HEK293T (cell line): ENCODE measurements at regions not wholly inside any gene's neighbourhood (a gene's known extent, or its start where the extent isn't known, plus 50 kb on each side); places are given as distances from the start of the nearest gene placed in this dataset.

Experiments
- CTCF ChIA-PET: fragments of 350-600 bp; formaldehyde crosslinking; extraction: SDS; loops from one replicate; lab custom pipeline; 2021; ENCODE audit warnings: antibody characterized with exemption, inconsistent platforms; lab: Yijun Ruan, JAX
- POLR2A ChIA-PET: fragments of 350-600 bp; formaldehyde crosslinking; extraction: SDS; loops from one replicate; lab custom pipeline; 2020; ENCODE audit warnings: antibody characterized with exemption, inconsistent platforms; lab: Yijun Ruan, JAX
- DNase-seq: peaks from one replicate; pipeline ENCODE4 v3.0.0; 2012; ENCODE audit warnings: mixed read lengths; ENCODE audit errors: extremely low spot score
- ARNT ChIP-seq: fragments of 450-650 bp; IDR thresholded peaks from 2 replicates; pipeline ENCODE4 v1.6.1; 2017; ENCODE audit warnings: mild to moderate bottlenecking
- BHLHE40 ChIP-seq: fragments of 450-650 bp; IDR thresholded peaks from 2 replicates; pipeline ENCODE4 v1.6.1; 2016; ENCODE audit warnings: mild to moderate bottlenecking, moderate library complexity, borderline replicate concordance
- CTBP1 ChIP-seq: fragments of 450-650 bp; IDR thresholded peaks from 2 replicates; pipeline ENCODE4 v1.6.1; 2016; ENCODE audit warnings: borderline replicate concordance
- ELF4 ChIP-seq: fragments of 450-650 bp; IDR thresholded peaks from 2 replicates; pipeline ENCODE4 v1.6.1; 2017; ENCODE audit warnings: antibody characterized with exemption
- FOXA1 ChIP-seq: fragments of 450-650 bp; IDR thresholded peaks from 2 replicates; pipeline ENCODE4 v1.6.1; 2016; ENCODE audit warnings: mild to moderate bottlenecking
- FOXK2 ChIP-seq: fragments of 450-650 bp; IDR thresholded peaks from 2 replicates; pipeline ENCODE4 v1.6.1; 2016; ENCODE audit warnings: mild to moderate bottlenecking
- FOXM1 ChIP-seq: fragments of 450-650 bp; IDR thresholded peaks from 2 replicates; pipeline ENCODE4 v1.6.1; 2017; ENCODE audit warnings: mild to moderate bottlenecking, borderline replicate concordance
- HDGF ChIP-seq: fragments of 450-650 bp; IDR thresholded peaks from 2 replicates; pipeline ENCODE4 v1.6.1; 2017; ENCODE audit warnings: antibody characterized with exemption, borderline replicate concordance
- L3MBTL2 ChIP-seq: fragments of 450-650 bp; conservative IDR thresholded peaks from 2 replicates; pipeline ENCODE4 v1.6.1; 2016; ENCODE audit warnings: mild to moderate bottlenecking
- LEF1 ChIP-seq: fragments of 450-650 bp; IDR thresholded peaks from 2 replicates; pipeline ENCODE4 v1.6.1; 2017; ENCODE audit warnings: mild to moderate bottlenecking, borderline replicate concordance
- NFRKB ChIP-seq: fragments of 450-650 bp; IDR thresholded peaks from 2 replicates; pipeline ENCODE4 v1.6.1; 2016; ENCODE audit warnings: mild to moderate bottlenecking, moderate library complexity
- PKNOX1 ChIP-seq: fragments of 450-650 bp; IDR thresholded peaks from 2 replicates; pipeline ENCODE4 v1.6.1; 2016
- SP1 ChIP-seq: fragments of 450-650 bp; IDR thresholded peaks from 2 replicates; pipeline ENCODE4 v1.6.1; 2017
- SUZ12 ChIP-seq: fragments of 450-650 bp; IDR thresholded peaks from 2 replicates; pipeline ENCODE4 v1.6.1; 2016; ENCODE audit warnings: mild to moderate bottlenecking
- TARDBP ChIP-seq: fragments of 450-650 bp; IDR thresholded peaks from 2 replicates; pipeline ENCODE4 v1.6.1; 2016
- ZNF384 ChIP-seq: fragments of 450-650 bp; IDR thresholded peaks from 2 replicates; pipeline ENCODE4 v1.6.1; 2016

DNA sequence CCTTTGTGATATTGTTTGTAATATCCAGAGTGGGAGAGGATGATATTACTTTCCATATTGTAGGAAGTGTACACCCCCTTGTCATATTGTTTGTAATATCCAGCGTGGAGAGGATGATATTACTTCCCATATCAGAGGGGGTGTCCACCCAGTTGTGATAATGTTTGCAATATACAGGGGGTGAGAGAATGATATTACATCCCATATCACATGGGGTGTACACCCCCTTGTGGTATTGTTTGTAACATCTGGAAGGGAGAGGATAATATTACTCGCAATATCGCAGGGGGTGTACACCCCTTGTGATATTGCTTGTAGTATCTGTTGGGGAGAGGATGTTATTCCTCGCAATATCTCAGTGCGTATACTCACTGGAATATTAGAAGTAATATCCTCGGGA is 61.5 kb downstream of the PRSS23 start:
- CTCF ChIA-PET = no interaction called here
- TF ChIP-seq TARDBP (no peak), LEF1 (no peak), FOXK2 (no peak)
- no peak for DNase-seq

GRCh38 chr11:86863476-86863875 is 63.1 kb downstream of the PRSS23 start:
- DNase-seq = no peak
- CTCF ChIA-PET = no interaction called here

More for the DNA sequence above, 61.5 kb downstream of the PRSS23 start:
- POLR2A ChIA-PET = no interaction called here

DNA sequence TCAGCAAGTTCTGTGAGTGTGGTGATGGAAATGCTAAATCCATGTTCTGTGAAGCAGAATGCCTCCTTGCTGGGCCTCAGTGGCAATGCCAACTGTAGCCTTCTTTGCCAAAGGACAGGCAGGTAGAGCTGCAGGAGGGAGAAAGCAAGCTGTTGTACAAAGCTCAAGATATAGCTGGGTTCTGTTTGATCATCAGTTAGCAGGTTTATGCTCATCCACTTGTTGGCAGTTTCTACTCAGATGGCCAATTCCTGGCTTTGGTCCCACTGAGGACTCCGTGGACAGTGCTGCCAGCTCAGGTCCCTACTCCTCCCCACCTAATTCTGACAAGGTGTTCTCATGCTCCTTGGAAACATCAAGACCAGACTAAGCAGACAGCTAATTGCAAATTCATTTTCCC is 65.1 kb downstream of the PRSS23 start:
- DNase-seq = no peak
- CTCF ChIA-PET = no interaction called here
- POLR2A ChIA-PET = no interaction called here
- TF ChIP-seq ELF4 (no peak), NFRKB (no peak), TARDBP (no peak), L3MBTL2 (no peak), HDGF (no peak), SP1 (no peak), BHLHE40 (no peak), CTBP1 (no peak), LEF1 (no peak)

More at GRCh38 chr11:86863476-86863875, 63.1 kb downstream of the PRSS23 start:
- no peak for TF ChIP-seq ARNT
- TF ChIP-seq L3MBTL2 = no peak
- TF ChIP-seq BHLHE40 = no peak
- TF ChIP-seq LEF1 = no peak
- TF ChIP-seq NFRKB = no peak
- no peak for TF ChIP-seq FOXA1
- POLR2A ChIA-PET = no interaction called here

DNA sequence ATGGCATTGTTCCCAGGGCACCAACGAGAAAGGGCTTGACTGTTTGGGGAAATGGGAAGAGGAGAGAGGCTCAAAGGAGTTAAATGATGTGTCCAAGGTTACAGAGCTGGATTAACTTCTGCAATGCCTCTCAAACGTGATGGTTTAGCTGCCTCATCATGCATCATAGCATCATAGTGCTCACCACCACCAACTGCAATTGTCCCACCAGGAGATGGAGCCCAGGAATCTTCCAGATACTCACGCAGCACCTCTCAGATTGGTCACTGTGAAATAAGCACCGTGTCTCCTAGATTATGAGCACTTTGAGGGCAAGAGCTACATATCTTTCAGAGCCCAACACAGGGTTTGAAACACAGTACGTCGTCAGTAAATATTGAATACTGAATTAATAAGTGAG is 69.2 kb downstream of the PRSS23 start:
- CTCF ChIA-PET = interaction anchor here (0.7 to 2.6 kb wide), 4 partner anchors 46 to 542 kb away, joined by 3 to 21 read pairs (median 8); no protein-coding TSS in a partner anchor
- TF ChIP-seq HDGF (no peak), ARNT (no peak), CTBP1 (no peak), PKNOX1 (no peak), ELF4 (no peak), L3MBTL2 (no peak), FOXK2 (no peak), SP1 (no peak), TARDBP (no peak), SUZ12 (no peak), FOXA1 (no peak), FOXM1 (no peak), BHLHE40 (no peak), NFRKB (no peak), ZNF384 (no peak), LEF1 (no peak)
- DNase-seq = no peak
- POLR2A ChIA-PET = no interaction called here

DNA sequence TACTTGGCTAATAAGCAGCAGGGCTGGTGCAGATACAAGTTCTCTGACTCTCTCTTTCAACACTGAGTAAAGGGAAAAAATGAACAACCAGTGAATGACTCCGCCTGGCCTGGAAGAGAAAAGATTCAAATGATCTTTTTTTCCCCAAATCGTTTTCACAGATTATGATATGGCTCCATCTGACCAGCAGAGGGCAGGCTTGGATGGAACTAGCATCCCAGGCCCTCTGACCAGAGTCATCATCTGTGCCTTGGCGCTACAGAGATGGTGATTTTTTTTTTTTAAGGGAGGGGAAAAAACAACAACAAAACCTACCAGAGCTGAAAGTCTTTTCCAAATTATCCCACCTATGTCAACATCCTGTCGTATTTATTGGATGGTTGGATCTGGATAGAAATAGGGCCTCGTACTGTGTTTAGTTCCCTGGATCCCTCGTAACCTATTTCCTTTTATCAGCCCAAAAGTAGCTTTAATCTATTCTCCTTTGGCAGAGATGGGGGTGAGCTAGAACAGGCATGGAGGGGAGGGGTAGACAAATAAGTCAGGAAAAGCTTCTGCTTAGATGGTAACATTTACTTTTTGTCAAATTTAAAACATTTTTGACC is 69.7 kb downstream of the PRSS23 start:
- TF ChIP-seq ELF4 (no peak), ZNF384 (peak; percentile 59), L3MBTL2 (no peak)
- ChIA-PET CTCF (interaction anchor here (0.7 to 2.6 kb wide), 10 partner anchors 17 to 551 kb away, joined by 3 to 21 read pairs (median 4); no protein-coding TSS in a partner anchor), POLR2A (no interaction called here)
- peak; percentile 79 for DNase-seq

GRCh38 chr11:86873573-86874083 is 73.3 kb downstream of the PRSS23 start:
- TF ChIP-seq ELF4 (no peak), SUZ12 (no peak), L3MBTL2 (no peak), BHLHE40 (no peak), ARNT (no peak), PKNOX1 (no peak), CTBP1 (no peak), SP1 (no peak), FOXK2 (no peak)
- POLR2A ChIA-PET = no interaction called here
- CTCF ChIA-PET = no interaction called here
- no peak for DNase-seq

DNA sequence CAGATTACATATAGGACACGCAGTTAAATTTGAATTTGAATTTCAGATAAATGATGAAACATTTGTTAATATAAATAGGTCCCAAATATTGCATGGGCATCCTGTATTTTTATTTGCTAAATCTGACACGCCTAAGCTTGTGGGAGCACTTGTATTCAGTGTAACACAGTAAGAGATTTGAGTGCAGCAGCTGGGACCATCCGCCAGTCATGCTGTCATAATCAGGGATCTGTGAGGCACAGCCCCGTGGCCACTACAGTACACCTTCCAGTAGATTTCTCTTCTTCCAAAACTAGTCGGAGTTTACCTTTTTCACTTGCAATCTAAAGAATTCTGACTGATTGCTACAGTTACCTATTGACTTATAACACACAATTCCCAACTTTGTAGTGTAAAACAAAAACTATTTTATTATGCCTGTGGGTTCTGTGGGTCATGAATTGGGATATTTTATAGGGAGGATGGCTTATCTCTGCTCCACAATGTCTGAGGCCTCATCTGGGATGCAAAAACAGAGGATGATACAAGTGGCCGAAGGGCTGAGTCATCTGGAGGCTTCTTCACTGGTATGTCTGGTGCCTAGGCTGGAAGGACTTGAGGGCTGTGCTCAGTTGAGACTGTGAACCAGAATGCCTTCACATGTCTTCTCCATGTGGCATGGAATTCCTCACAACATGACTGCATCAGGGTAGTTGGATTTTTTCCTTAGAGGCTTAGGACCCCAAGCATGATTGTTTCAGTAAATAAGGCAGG is 74.1 kb downstream of the PRSS23 start:
- CTCF ChIA-PET = no interaction called here
- no peak for DNase-seq

More for the DNA sequence above, 74.1 kb downstream of the PRSS23 start:
- POLR2A ChIA-PET = no interaction called here
- TF ChIP-seq LEF1 (no peak), FOXA1 (no peak), NFRKB (no peak)
